Prostate gland (tissue), 2 donors: ENCODE measurements at regions not wholly inside any gene's neighbourhood (a gene's known extent, or its start where the extent isn't known, plus 50 kb on each side); places are given as distances from the start of the nearest gene placed in this dataset.

Experiments used
- DNase-seq: peaks from one replicate; pipeline ENCODE4 v3.0.0-alpha.2; 2019; ENCODE audit warnings: low spot score
- H3K27ac ChIP-seq, 2 donors: fragments of 200-600 bp; sonication (generic); 2 replicates each; pipeline ENCODE4 v1.5.1; 2017 to 2019
- H3K27me3 ChIP-seq: fragments of 200-600 bp; sonication (generic); replicated peaks from 2 replicates; pipeline ENCODE4 v1.5.1; 2019; ENCODE audit not compliant: insufficient read depth
- H3K36me3 ChIP-seq, 2 donors: fragments of 200-600 bp; sonication (generic); 1 replicate in 1 of 2; 2 replicates in 1 of 2; pipeline versions ENCODE4 v1.5.1 to v1.8.1; 2017 to 2019
- H3K4me1 ChIP-seq: fragments of 200-600 bp; sonication (generic); replicated peaks from 2 replicates; pipeline ENCODE4 v1.5.1; 2019
- H3K4me3 ChIP-seq, 2 donors: fragments of 200-600 bp; sonication (generic); 2 replicates each; pipeline ENCODE4 v1.5.1; 2017 to 2019
- H3K9me3 ChIP-seq: fragments of 200-600 bp; sonication (generic); 2 replicates; pipeline ENCODE4 v1.5.1; 2017
- POLR2A ChIP-seq: fragments of 450-650 bp; IDR thresholded peaks from one replicate; pipeline ENCODE4 v1.6.1; 2016; ENCODE audit warnings: antibody characterized with exemption, mild to moderate bottlenecking
- POLR2AphosphoS5 ChIP-seq: sonication (generic); formaldehyde crosslinking; IDR thresholded peaks from one replicate; pipeline ENCODE4 v1.6.1; 2017; ENCODE audit warnings: antibody characterized with exemption
- WGBS: methylation state at CpG from one replicate; pipeline ENCODE4 v1.1.5; 2018; 5-methylcytosine and 5-hydroxymethylcytosine counted together
- intact Hi-C: fragments of 100-400 bp; cut with DNase I; formaldehyde crosslinking; loops from one replicate; pipeline ENCODE4 v1.14.2; 2022
- TF ChIP-seq, protein P1 (sequence below), 4 experiments: fragments of 200-600 bp in 2 of 4; fragments of 450-650 bp in 2 of 4; sonication (generic) in 2 of 4; IDR thresholded peaks; 1 replicate in 3 of 4; 2 replicates in 1 of 4; pipeline ENCODE4 v1.5.1; 2016 to 2019; ENCODE audit warnings: antibody characterized with exemption in 4 of 4, mild to moderate bottlenecking in 2 of 4, moderate library complexity in 2 of 4

DNA sequence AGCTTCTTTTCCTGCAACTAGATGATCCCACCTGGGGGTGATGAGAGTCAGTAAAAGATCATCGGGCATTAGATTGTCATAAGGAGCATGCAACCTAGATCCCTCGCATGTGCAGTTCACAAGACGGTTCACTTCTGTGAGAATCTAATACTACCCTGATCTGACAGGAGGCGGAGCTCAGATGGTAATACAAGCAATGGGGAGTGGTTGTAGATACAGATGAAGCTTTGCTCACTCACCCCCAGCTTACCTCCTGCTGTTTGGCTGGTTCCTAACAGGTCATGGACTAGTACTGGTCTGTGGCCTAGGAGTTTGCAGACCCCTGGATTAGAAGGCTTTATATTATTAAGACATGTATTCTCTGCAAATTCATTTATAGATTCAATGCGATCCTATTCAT, 181.6 kb upstream of the MGMT start:
- WGBS = 96% methylated on average over 5 of the region's 5 CpGs
- no peaks in the 10 kb centered on the region for H3K4me1 ChIP-seq
- no peaks in the 10 kb centered on the region for H3K9me3 ChIP-seq
- H3K27me3 ChIP-seq = no peaks in the 10 kb centered on the region
- H3K36me3 ChIP-seq = no peaks in the 10 kb centered on the region
- intact Hi-C loops = no loop called here
- DNase-seq = no peak
- no peak overlapping the region for H3K27ac ChIP-seq
- TF ChIP-seq POLR2AphosphoS5 (no peak), POLR2A (no peak)
- TF ChIP-seq, protein P1, sequence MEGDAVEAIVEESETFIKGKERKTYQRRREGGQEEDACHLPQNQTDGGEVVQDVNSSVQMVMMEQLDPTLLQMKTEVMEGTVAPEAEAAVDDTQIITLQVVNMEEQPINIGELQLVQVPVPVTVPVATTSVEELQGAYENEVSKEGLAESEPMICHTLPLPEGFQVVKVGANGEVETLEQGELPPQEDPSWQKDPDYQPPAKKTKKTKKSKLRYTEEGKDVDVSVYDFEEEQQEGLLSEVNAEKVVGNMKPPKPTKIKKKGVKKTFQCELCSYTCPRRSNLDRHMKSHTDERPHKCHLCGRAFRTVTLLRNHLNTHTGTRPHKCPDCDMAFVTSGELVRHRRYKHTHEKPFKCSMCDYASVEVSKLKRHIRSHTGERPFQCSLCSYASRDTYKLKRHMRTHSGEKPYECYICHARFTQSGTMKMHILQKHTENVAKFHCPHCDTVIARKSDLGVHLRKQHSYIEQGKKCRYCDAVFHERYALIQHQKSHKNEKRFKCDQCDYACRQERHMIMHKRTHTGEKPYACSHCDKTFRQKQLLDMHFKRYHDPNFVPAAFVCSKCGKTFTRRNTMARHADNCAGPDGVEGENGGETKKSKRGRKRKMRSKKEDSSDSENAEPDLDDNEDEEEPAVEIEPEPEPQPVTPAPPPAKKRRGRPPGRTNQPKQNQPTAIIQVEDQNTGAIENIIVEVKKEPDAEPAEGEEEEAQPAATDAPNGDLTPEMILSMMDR (IDR thresholded peaks at IDR 0.05) = no peak
- H3K4me3 ChIP-seq = no peak overlapping the region

DNA sequence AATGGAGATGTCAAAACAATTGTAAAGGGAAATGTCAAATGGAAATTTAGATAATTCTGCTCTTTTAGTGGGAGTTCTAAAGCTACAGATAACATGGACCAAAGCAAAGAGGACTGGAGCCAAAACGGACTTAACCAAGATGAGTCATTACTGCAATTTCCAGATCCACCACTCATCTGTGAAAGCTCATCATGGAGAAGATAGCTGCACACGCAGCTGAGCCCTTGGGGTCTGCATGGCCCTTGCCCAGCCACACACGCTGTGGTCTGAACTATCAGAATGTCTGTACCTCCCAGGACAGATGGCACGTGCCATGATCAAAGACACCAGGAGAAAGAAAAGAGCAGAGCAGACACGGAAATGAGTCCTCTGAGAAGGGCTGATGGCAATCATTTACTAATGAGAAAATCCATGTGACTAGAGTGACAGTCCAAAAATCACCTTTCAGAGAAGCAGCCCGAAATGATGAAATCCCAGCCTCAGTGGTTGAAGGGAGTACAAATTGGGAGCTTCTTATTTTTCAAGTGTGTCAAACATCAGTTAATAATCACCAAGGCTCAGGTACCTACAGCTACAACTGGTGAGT, 177.9 kb upstream of the MGMT start:
- Histone ChIP-seq H3K36me3 (no peaks in the 10 kb centered on the region), H3K27ac (no peak overlapping the region), H3K4me1 (no peaks in the 10 kb centered on the region), H3K4me3 (no peak overlapping the region), H3K9me3 (no peaks in the 10 kb centered on the region), H3K27me3 (no peaks in the 10 kb centered on the region)
- DNase-seq = no peak
- intact Hi-C loops = no loop called here
- TF ChIP-seq POLR2AphosphoS5 (no peak), POLR2A (no peak)
- TF ChIP-seq, protein P1 (IDR thresholded peaks at IDR 0.05) = no peak
- 86% methylated on average over 6 of the region's 6 CpGs for WGBS

DNA sequence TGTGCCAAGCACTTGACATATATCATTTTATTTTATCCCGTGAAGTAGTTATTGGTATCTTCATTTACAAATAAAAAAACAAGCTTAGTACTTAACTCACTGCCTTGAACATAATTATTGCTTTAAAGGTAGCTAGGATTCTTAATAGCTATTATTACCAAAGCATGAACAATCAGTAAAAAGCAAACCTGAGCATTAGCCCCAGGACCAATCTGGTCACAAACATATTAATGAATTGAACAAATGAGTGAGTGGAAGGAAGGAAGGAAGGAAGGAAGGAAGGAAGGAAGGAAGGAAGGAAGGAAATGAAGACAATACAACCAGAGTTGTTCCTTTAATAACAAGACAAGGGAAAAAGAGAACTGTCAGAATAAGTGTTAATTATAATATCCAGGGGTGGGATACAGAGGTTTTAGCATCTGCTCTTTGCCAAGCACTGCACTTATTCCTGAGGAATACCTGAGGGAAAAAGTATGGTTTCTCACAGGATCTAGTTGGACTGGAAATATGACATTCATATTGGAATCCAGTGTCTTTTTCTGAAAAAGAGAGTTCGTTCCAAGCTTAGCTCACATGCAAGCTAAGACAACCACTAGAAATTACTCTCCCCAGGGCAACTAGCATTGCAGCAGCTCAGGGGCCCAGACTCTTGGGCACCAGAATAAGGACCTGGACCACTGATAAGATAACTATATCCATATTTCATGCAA, 172.9 kb upstream of the MGMT start:
- intact Hi-C loops = no loop called here
- 61% methylated on average over 2 of the region's 2 CpGs for WGBS

DNA sequence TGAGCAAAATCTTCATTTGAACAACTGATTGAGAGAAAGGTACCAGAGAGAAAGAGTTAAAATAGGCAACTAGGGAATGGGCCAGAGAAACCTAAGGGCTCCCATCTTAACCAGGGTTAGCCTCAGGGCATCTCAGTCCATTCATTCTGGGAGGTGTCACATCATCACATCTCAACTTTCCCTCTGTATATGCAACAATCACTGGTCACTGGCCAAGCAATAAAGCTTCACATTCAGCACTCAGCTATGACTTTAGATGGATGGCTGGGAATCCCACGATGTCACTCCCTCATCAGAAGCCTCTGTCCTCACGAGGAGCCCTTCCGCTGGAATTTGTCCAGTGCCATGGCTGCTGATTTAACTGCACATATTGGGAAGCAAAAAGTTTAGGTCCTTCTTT, 172.1 kb upstream of the MGMT start:
- no peaks in the 10 kb centered on the region for H3K9me3 ChIP-seq
- H3K36me3 ChIP-seq = no peaks in the 10 kb centered on the region
- WGBS = 71% methylated on average over 3 of the region's 3 CpGs
- intact Hi-C loops = no loop called here
- DNase-seq = no peak
- no peaks in the 10 kb centered on the region for H3K27me3 ChIP-seq
- no peaks in the 10 kb centered on the region for H3K4me1 ChIP-seq
- H3K27ac ChIP-seq = no peak overlapping the region
- no peak overlapping the region for H3K4me3 ChIP-seq
- TF ChIP-seq, protein P1 (IDR thresholded peaks at IDR 0.05) = no peak
- TF ChIP-seq POLR2A = no peak
- TF ChIP-seq POLR2AphosphoS5 = no peak

More for the DNA sequence above, 172.9 kb upstream of the MGMT start:
- DNase-seq = no peak
- no peaks in the 10 kb centered on the region for H3K27me3 ChIP-seq
- no peaks in the 10 kb centered on the region for H3K36me3 ChIP-seq
- H3K27ac ChIP-seq = no peak overlapping the region
- H3K4me3 ChIP-seq = no peak overlapping the region
- no peaks in the 10 kb centered on the region for H3K4me1 ChIP-seq
- H3K9me3 ChIP-seq = no peaks in the 10 kb centered on the region
- TF ChIP-seq, protein P1 (IDR thresholded peaks at IDR 0.05) = no peak
- TF ChIP-seq POLR2A (no peak), POLR2AphosphoS5 (no peak)

DNA sequence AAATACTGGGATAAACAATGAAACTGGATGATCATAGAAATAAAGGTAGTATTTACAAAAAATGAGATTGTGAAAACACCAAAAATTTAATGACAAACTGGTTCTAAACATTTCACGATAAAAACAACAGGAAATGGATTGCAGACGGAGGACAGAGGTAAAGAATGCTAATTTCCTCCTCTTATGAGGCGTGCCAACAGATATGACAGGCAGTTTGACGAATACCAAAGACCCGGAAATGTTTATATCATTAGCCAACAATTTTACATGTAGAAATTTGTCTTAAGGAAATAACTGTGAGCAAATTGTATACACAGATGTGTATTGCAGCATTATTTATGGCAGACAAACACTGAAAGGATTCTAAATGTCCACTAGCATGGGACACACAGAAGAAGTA, 162.0 kb upstream of the MGMT start:
- no peaks in the 10 kb centered on the region for H3K27me3 ChIP-seq
- H3K4me1 ChIP-seq = no peaks in the 10 kb centered on the region
- DNase-seq = no peak
- 69% methylated on average over 5 of the region's 5 CpGs for WGBS
- no peaks in the 10 kb centered on the region for H3K9me3 ChIP-seq
- H3K36me3 ChIP-seq = no peaks in the 10 kb centered on the region
- H3K27ac ChIP-seq = no peak overlapping the region
- intact Hi-C loops = no loop called here
- TF ChIP-seq, protein P1 (IDR thresholded peaks at IDR 0.05) = no peak
- TF ChIP-seq POLR2A (no peak), POLR2AphosphoS5 (no peak)
- no peak overlapping the region for H3K4me3 ChIP-seq
